OCI-LY1 (cell line): ENCODE measurements at regions not wholly inside any gene's neighbourhood (a gene's known extent, or its start where the extent isn't known, plus 50 kb on each side); places are given as distances from the start of the nearest gene placed in this dataset.

Experiments used
- H2AFZ ChIP-seq: fragments of 200-600 bp; sonication (generic), shearing (Covaris generic); 2 replicates; pipeline ENCODE4 v1.6.0; 2014; ENCODE audit warnings: antibody characterized with exemption, mild to moderate bottlenecking, low read length
- H3F3A ChIP-seq: fragments of 200-600 bp; sonication (generic), shearing (Covaris generic); 2 replicates; pipeline ENCODE4 v1.6.0; 2014; ENCODE audit warnings: mild to moderate bottlenecking, antibody characterized with exemption, low read length, moderate library complexity; ENCODE audit not compliant: insufficient read depth
- H3K27ac ChIP-seq: fragments of 200-600 bp; sonication (generic); 2 replicates; pipeline ENCODE4 v1.5.1; 2014; ENCODE audit warnings: low read length, mixed run types, mild to moderate bottlenecking, low read depth; ENCODE audit not compliant: poor library complexity, severe bottlenecking
- H3K27me3 ChIP-seq: fragments of 200-600 bp; sonication (generic); 2 replicates; pipeline ENCODE4 v1.6.0; 2014; ENCODE audit warnings: antibody characterized with exemption, mild to moderate bottlenecking, low read length, moderate library complexity; ENCODE audit not compliant: insufficient read depth
- H3K36me3 ChIP-seq: fragments of 200-600 bp; sonication (generic); 2 replicates; pipeline ENCODE4 v1.6.1; 2014; ENCODE audit warnings: mild to moderate bottlenecking, antibody characterized with exemption, low read length, moderate library complexity, mixed read lengths; ENCODE audit not compliant: insufficient read depth
- H3K4me1 ChIP-seq: fragments of 200-600 bp; sonication (generic); 2 replicates; pipeline ENCODE4 v1.5.1; 2014; ENCODE audit warnings: mild to moderate bottlenecking, low read length, moderate library complexity; ENCODE audit not compliant: insufficient read depth, severe bottlenecking
- H3K4me2 ChIP-seq: fragments of 200-600 bp; sonication (generic), shearing (Covaris generic); 2 replicates; pipeline ENCODE4 v1.6.1; 2014; ENCODE audit warnings: low read length
- H3K4me3 ChIP-seq: fragments of 200-600 bp; sonication (generic); 2 replicates; pipeline ENCODE4 v1.5.1; 2014; ENCODE audit warnings: low read length, low read depth, mild to moderate bottlenecking, mixed read lengths; ENCODE audit not compliant: poor library complexity, severe bottlenecking
- H3K79me2 ChIP-seq: fragments of 200-600 bp; shearing (Covaris generic); 2 replicates; pipeline ENCODE4 v1.6.1; 2016; ENCODE audit warnings: mixed run types, low read length, mixed read lengths; ENCODE audit not compliant: insufficient read depth
- H3K9ac ChIP-seq: fragments of 200-600 bp; sonication (generic), shearing (Covaris generic); 2 replicates; pipeline ENCODE4 v1.6.1; 2014; ENCODE audit warnings: mild to moderate bottlenecking, low read length, mixed read lengths
- H3K9me2 ChIP-seq: fragments of 200-600 bp; sonication (generic), shearing (Covaris generic); 2 replicates; pipeline ENCODE4 v1.6.1; 2014; ENCODE audit warnings: low read depth, mild to moderate bottlenecking, low read length, mixed read lengths
- H3K9me3 ChIP-seq: fragments of 200-600 bp; shearing (Covaris generic); 2 replicates; pipeline ENCODE4 v1.6.1; 2014; ENCODE audit warnings: low read length, mixed read lengths
- H4K20me1 ChIP-seq: fragments of 200-600 bp; sonication (generic), shearing (Covaris generic); 2 replicates; pipeline ENCODE4 v1.6.0; 2016; ENCODE audit warnings: mild to moderate bottlenecking, low read length; ENCODE audit not compliant: insufficient read depth
- EZH2 ChIP-seq: fragments of 200-600 bp; sonication (generic), shearing (Covaris generic); IDR thresholded peaks from 2 replicates; pipeline ENCODE4 v1.8.0; 2017; ENCODE audit warnings: borderline replicate concordance, mixed run types, mild to moderate bottlenecking, antibody characterized with exemption, low read length, moderate library complexity, mixed read lengths
- TF ChIP-seq, protein P1 (sequence below): fragments of 200-600 bp; sonication (generic), shearing (Covaris generic); IDR thresholded peaks from 2 replicates; pipeline ENCODE4 v1.5.1; 2017; ENCODE audit warnings: mild to moderate bottlenecking, antibody characterized with exemption, low read length, moderate library complexity, mixed read lengths

DNA sequence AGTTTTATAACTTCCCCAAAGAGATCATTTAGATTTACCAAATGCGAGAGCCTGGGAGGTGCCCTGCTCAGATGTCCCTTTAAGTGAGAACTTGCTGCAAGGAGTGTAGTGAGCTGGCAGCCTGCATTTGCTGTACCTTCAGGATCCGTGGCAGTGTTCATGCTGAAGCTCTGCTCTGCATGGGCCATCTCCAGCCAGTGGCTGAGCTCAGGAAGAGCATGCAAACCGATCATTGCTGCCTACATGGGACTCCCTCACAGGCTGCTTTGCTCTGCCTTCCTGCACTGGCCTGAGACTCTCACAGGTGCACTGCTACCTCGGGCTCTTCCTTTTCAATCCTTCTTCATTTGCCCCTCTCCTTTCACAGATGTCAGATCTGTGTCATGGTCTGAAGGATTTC, 152.0 kb upstream of the SFRP2 start:
- no peaks in the 10 kb centered on the region for H3K4me1 ChIP-seq
- no peak overlapping the region for H2AFZ ChIP-seq
- no peak for TF ChIP-seq EZH2
- TF ChIP-seq, protein P1, sequence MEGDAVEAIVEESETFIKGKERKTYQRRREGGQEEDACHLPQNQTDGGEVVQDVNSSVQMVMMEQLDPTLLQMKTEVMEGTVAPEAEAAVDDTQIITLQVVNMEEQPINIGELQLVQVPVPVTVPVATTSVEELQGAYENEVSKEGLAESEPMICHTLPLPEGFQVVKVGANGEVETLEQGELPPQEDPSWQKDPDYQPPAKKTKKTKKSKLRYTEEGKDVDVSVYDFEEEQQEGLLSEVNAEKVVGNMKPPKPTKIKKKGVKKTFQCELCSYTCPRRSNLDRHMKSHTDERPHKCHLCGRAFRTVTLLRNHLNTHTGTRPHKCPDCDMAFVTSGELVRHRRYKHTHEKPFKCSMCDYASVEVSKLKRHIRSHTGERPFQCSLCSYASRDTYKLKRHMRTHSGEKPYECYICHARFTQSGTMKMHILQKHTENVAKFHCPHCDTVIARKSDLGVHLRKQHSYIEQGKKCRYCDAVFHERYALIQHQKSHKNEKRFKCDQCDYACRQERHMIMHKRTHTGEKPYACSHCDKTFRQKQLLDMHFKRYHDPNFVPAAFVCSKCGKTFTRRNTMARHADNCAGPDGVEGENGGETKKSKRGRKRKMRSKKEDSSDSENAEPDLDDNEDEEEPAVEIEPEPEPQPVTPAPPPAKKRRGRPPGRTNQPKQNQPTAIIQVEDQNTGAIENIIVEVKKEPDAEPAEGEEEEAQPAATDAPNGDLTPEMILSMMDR: no peak
- no peaks in the 10 kb centered on the region for H3F3A ChIP-seq
- H3K9me2 ChIP-seq: no peaks in the 10 kb centered on the region
- H3K27me3 ChIP-seq: no peaks in the 10 kb centered on the region
- no peaks in the 10 kb centered on the region for H3K79me2 ChIP-seq
- no peak overlapping the region for H3K4me2 ChIP-seq
- no peaks in the 10 kb centered on the region for H3K36me3 ChIP-seq
- no peak overlapping the region for H3K27ac ChIP-seq
- no peaks in the 10 kb centered on the region for H4K20me1 ChIP-seq
- no peaks in the 10 kb centered on the region for H3K9me3 ChIP-seq
- no peak overlapping the region for H3K9ac ChIP-seq
- no peak overlapping the region for H3K4me3 ChIP-seq

DNA sequence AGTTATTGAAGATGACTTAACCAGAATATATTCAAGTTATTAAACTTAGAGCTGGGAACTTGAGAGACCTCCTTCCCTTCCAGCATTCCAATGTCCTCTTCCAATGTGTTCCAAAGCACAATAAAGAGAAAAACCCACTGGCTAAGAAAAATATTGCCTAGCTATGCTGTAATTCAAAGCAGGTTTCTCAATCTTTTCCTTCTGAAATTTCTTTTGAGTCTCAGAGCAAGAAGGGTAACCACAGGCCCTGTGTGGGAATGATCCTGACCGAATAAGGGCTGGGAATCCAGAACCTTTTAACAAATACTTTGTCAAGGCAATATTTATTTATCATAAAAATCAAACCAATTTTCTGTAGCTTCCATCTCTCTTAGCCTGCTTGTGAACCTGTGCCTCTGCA, 150.7 kb upstream of the SFRP2 start:
- Histone ChIP-seq H3K9ac (no peak overlapping the region), H3K9me2 (no peaks in the 10 kb centered on the region), H3K4me3 (no peak overlapping the region), H3K36me3 (no peaks in the 10 kb centered on the region), H3K4me1 (no peaks in the 10 kb centered on the region), H4K20me1 (no peaks in the 10 kb centered on the region), H3F3A (no peaks in the 10 kb centered on the region), H3K27me3 (no peaks in the 10 kb centered on the region), H3K79me2 (no peaks in the 10 kb centered on the region), H2AFZ (no peak overlapping the region), H3K9me3 (no peaks in the 10 kb centered on the region), H3K27ac (no peak overlapping the region), H3K4me2 (no peak overlapping the region)
- no peak for TF ChIP-seq EZH2
- TF ChIP-seq, protein P1: no peak

DNA sequence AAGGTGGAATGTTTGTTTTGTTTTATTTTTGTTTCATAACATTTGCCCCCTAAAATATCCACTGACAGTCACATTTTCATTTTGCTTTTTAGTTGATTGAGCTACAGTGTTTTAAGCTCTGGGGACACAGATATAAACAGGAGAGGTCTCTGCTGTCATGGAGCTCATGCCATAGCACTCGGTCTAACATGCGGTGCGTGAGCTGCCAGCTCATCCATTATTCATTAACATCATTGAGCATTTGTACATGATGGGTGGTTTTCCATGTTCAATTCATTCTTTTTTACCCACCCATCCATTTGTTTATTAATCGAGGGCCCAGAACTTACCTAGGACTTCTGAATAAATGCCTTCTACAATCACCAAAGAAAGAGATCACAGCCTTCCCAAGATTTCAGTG, 150.1 kb upstream of the SFRP2 start:
- Histone ChIP-seq H3K9me2 (no peaks in the 10 kb centered on the region), H3K9ac (no peak overlapping the region), H3K4me3 (no peak overlapping the region), H3K4me1 (no peaks in the 10 kb centered on the region), H3K4me2 (no peak overlapping the region), H3K27me3 (no peaks in the 10 kb centered on the region), H2AFZ (no peak overlapping the region), H3F3A (no peaks in the 10 kb centered on the region), H3K36me3 (no peaks in the 10 kb centered on the region), H4K20me1 (no peaks in the 10 kb centered on the region), H3K27ac (no peak overlapping the region), H3K79me2 (no peaks in the 10 kb centered on the region), H3K9me3 (no peaks in the 10 kb centered on the region)
- TF ChIP-seq EZH2: no peak
- TF ChIP-seq, protein P1: no peak
